ENCODE measurements at regions not wholly inside any gene's neighbourhood (a gene's known extent, or its start where the extent isn't known, plus 50 kb on each side); places are given as distances from the start of the nearest gene placed in this dataset.

- Histone ChIP-seq H3K27ac (ENCODE audit: low read depth, low read length) (no peak overlapping the region), H3K9me2 (replicated peaks; ENCODE audit: control insufficient read depth, low read length) (no peaks in the 10 kb centered on the region), H3K4me1 (ENCODE audit: control insufficient read depth, low read length) (no peaks in the 10 kb centered on the region), H4K20me1 (ENCODE audit: control insufficient read depth, insufficient read depth, low read depth, low read length) (no peaks in the 10 kb centered on the region), H3K4me2 (ENCODE audit: low read length) (no peak overlapping the region), H3F3A (ENCODE audit: control insufficient read depth, insufficient read depth) (no peaks in the 10 kb centered on the region), H3K79me2 (ENCODE audit: control insufficient read depth, low read length) (no peaks in the 10 kb centered on the region), H3K4me3 (ENCODE audit: low read length) (no peak overlapping the region), H3K36me3 (ENCODE audit: control insufficient read depth, low read length) (no peaks in the 10 kb centered on the region), H3K9me3 (ENCODE audit: control insufficient read depth, insufficient read depth, low read length) (no peaks in the 10 kb centered on the region), H3K27me3 (ENCODE audit: control insufficient read depth, low read length) (peaks cover 3% of the 10 kb centered on the region; the same call in 1 of the 2 replicates)
- no peak for TF ChIP-seq CTCF (IDR thresholded peaks at IDR 0.05; ENCODE audit: low read depth, low read length, poor library complexity, severe bottlenecking)
- no peak for TF ChIP-seq EZH2phosphoT487 (IDR thresholded peaks at IDR 0.05; ENCODE audit: borderline replicate concordance, low read length)
These were observed 109.5 kb downstream of the FOXD1 start for GRCh38 chr5:73339051-73339575.

- no peak overlapping the region for H3K27ac ChIP-seq (ENCODE audit: low read depth, low read length)
- no peak overlapping the region for H3K4me3 ChIP-seq (ENCODE audit: low read length)
- H3F3A ChIP-seq (ENCODE audit: control insufficient read depth, insufficient read depth) = no peaks in the 10 kb centered on the region
- H3K9me2 ChIP-seq (replicated peaks; ENCODE audit: control insufficient read depth, low read length) = no peaks in the 10 kb centered on the region
- no peaks in the 10 kb centered on the region for H3K79me2 ChIP-seq (ENCODE audit: control insufficient read depth, low read length)
- H3K9me3 ChIP-seq (ENCODE audit: control insufficient read depth, insufficient read depth, low read length) = no peaks in the 10 kb centered on the region
- no peaks in the 10 kb centered on the region for H4K20me1 ChIP-seq (ENCODE audit: control insufficient read depth, insufficient read depth, low read depth, low read length)
- no peaks in the 10 kb centered on the region for H3K36me3 ChIP-seq (ENCODE audit: control insufficient read depth, low read length)
- peaks cover 3% of the 10 kb centered on the region; the same call in 1 of the 2 replicates for H3K27me3 ChIP-seq (ENCODE audit: control insufficient read depth, low read length)
- H3K4me1 ChIP-seq (ENCODE audit: control insufficient read depth, low read length) = no peaks in the 10 kb centered on the region
- H3K4me2 ChIP-seq (ENCODE audit: low read length) = no peak overlapping the region
- TF ChIP-seq EZH2phosphoT487 (IDR thresholded peaks at IDR 0.05; ENCODE audit: borderline replicate concordance, low read length) (no peak), CTCF (IDR thresholded peaks at IDR 0.05; ENCODE audit: low read depth, low read length, poor library complexity, severe bottlenecking) (no peak)
These were observed 110.1 kb downstream of the FOXD1 start for GRCh38 chr5:73338256-73339050.

GRCh38 chr5:73337586-73338255 is 110.9 kb downstream of the FOXD1 start:
- Histone ChIP-seq H3K27ac (ENCODE audit: low read depth, low read length) (no peak overlapping the region), H3K79me2 (ENCODE audit: control insufficient read depth, low read length) (no peaks in the 10 kb centered on the region), H3K4me3 (ENCODE audit: low read length) (no peak overlapping the region), H3K27me3 (ENCODE audit: control insufficient read depth, low read length) (peaks cover 3% of the 10 kb centered on the region; the same call in 1 of the 2 replicates), H3K9me2 (replicated peaks; ENCODE audit: control insufficient read depth, low read length) (no peaks in the 10 kb centered on the region), H4K20me1 (ENCODE audit: control insufficient read depth, insufficient read depth, low read depth, low read length) (no peaks in the 10 kb centered on the region), H3K36me3 (ENCODE audit: control insufficient read depth, low read length) (no peaks in the 10 kb centered on the region), H3F3A (ENCODE audit: control insufficient read depth, insufficient read depth) (no peaks in the 10 kb centered on the region), H3K4me2 (ENCODE audit: low read length) (no peak overlapping the region), H3K4me1 (ENCODE audit: control insufficient read depth, low read length) (no peaks in the 10 kb centered on the region), H3K9me3 (ENCODE audit: control insufficient read depth, insufficient read depth, low read length) (no peaks in the 10 kb centered on the region)
- TF ChIP-seq CTCF (IDR thresholded peaks at IDR 0.05; ENCODE audit: low read depth, low read length, poor library complexity, severe bottlenecking) (no peak), EZH2phosphoT487 (IDR thresholded peaks at IDR 0.05; ENCODE audit: borderline replicate concordance, low read length) (no peak)
